DMS53 (cell line): ENCODE measurements at regions not wholly inside any gene's neighbourhood (a gene's known extent, or its start where the extent isn't known, plus 50 kb on each side); places are given as distances from the start of the nearest gene placed in this dataset.
"Not testable (repeated sequence)": the region's sequence is repeated elsewhere in the genome, so short reads cannot be mapped to it uniquely, and the experiment has no call there.

Source experiments
- DNase-seq: peaks from one replicate; lab custom pipeline; 2025; lab: John Stamatoyannopoulos, UW

- no peak for DNase-seq
Measured at GRCh38 chr6:166724576-166724975, 97.5 kb upstream of the RPS6KA2 start.

GRCh38 chr6:166722785-166723184 is 95.7 kb upstream of the RPS6KA2 start:
- DNase-seq, result no peak

- no peak for DNase-seq
Measured at GRCh38 chr6:166721576-166721975, 94.5 kb upstream of the RPS6KA2 start.

- DNase-seq, result no peak
Measured at GRCh38 chr6:166720856-166721255, 93.8 kb upstream of the RPS6KA2 start.

GRCh38 chr6:166719019-166719418 is 92.0 kb upstream of the RPS6KA2 start:
- no peak for DNase-seq

GRCh38 chr6:166718516-166718915 is 91.5 kb upstream of the RPS6KA2 start:
- no peak for DNase-seq

- DNase-seq, result no peak
Measured at GRCh38 chr6:166716910-166717617, 90.0 kb upstream of the RPS6KA2 start.

GRCh38 chr6:166715992-166716391 is 88.9 kb upstream of the RPS6KA2 start:
- DNase-seq, result no peak

GRCh38 chr6:166715065-166715464 is 88.0 kb upstream of the RPS6KA2 start:
- no peak for DNase-seq

GRCh38 chr6:166714581-166714980 is 87.5 kb upstream of the RPS6KA2 start:
- DNase-seq, result no peak

- DNase-seq, result no peak
Measured at GRCh38 chr6:166714187-166714510, 87.1 kb upstream of the RPS6KA2 start.

- no peak for DNase-seq
Measured at GRCh38 chr6:166713434-166714186, 86.6 kb upstream of the RPS6KA2 start.

- DNase-seq, result no peak
Measured at GRCh38 chr6:166712286-166713228, 85.5 kb upstream of the RPS6KA2 start.

GRCh38 chr6:166710084-166710483 is 83.0 kb upstream of the RPS6KA2 start:
- no peak for DNase-seq

GRCh38 chr6:166708460-166708859 is 81.4 kb upstream of the RPS6KA2 start:
- DNase-seq, result no peak

- peak; percentile 87 for DNase-seq
Measured at GRCh38 chr6:166707045-166707444, 80.0 kb upstream of the RPS6KA2 start.

- no peak for DNase-seq
Measured at GRCh38 chr6:166705069-166705468, 78.0 kb upstream of the RPS6KA2 start.

- DNase-seq, result no peak
Measured at GRCh38 chr6:166704171-166704570, 77.1 kb upstream of the RPS6KA2 start.

GRCh38 chr6:166703149-166703710 is 76.2 kb upstream of the RPS6KA2 start:
- DNase-seq, result no peak

GRCh38 chr6:166701424-166701823 is 74.4 kb upstream of the RPS6KA2 start:
- not testable (repeated sequence) for DNase-seq

GRCh38 chr6:166700871-166701270 is 73.8 kb upstream of the RPS6KA2 start:
- DNase-seq, result not testable (repeated sequence)

GRCh38 chr6:166697113-166697512 is 70.1 kb upstream of the RPS6KA2 start:
- no peak for DNase-seq
